GM06990 (cell line): ENCODE measurements at regions not wholly inside any gene's neighbourhood (a gene's known extent, or its start where the extent isn't known, plus 50 kb on each side); places are given as distances from the start of the nearest gene placed in this dataset.

Experiments used
- DNase-seq: peaks from one replicate; pipeline ENCODE4 v3.0.0-alpha.2; 2011; ENCODE audit not compliant: insufficient read length; ENCODE audit errors: extremely low read depth
- H3K27me3 ChIP-seq: replicated peaks from 2 replicates; pipeline ENCODE4 v1.6.0; 2011; ENCODE audit warnings: low read length; ENCODE audit not compliant: control insufficient read depth, insufficient read depth
- H3K36me3 ChIP-seq: 2 replicates; pipeline ENCODE4 v1.5.1; 2011; ENCODE audit warnings: low read length; ENCODE audit not compliant: control insufficient read depth, insufficient read depth
- H3K4me3 ChIP-seq: replicated peaks from 2 replicates; pipeline ENCODE4 v1.5.1; 2011; ENCODE audit warnings: low read depth, mild to moderate bottlenecking, control low read depth, low read length
- TF ChIP-seq, protein P1 (sequence below): IDR thresholded peaks from 2 replicates; pipeline ENCODE4 v1.5.1; 2011; ENCODE audit warnings: low read length, control low read depth, mild to moderate bottlenecking, inconsistent platforms; ENCODE audit not compliant: insufficient read depth, poor library complexity, severe bottlenecking

DNA sequence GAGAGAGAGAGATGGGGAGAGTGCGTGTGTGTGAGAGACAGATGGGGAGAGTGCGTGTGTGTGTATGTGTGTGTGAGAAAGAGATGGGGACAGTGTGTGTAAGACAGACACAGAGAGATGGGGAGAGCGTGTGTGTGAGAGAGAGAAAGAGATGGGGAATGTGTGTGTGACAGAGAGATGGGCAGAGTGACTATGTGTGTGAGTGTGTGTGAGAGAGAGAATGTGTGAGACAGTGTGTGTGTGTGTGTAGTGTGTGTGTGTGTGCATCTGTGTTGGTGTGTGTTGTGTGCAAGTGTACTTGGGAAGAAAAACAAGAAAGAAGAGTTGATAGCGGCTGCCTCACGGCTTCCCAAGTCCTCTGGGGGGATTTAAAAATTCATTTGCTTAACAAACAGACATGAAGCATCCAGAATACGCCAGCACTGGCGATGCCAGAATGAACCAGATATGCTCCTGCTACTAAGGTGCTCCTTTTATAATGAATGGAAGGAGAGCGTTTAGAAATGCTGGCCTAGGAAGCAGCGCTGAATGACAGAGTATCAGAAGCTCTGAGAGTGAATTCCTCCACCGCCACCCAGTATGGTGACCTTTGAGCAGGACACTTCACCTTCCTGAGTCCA is 186.1 kb upstream of the TSC22D2 start:
- Histone ChIP-seq H3K36me3 (no peaks in the 10 kb centered on the region), H3K27me3 (peaks cover 1% of the 10 kb centered on the region; the same call in 1 of the 2 replicates), H3K4me3 (no peak overlapping the region)
- DNase-seq, result no peak
- TF ChIP-seq, protein P1, sequence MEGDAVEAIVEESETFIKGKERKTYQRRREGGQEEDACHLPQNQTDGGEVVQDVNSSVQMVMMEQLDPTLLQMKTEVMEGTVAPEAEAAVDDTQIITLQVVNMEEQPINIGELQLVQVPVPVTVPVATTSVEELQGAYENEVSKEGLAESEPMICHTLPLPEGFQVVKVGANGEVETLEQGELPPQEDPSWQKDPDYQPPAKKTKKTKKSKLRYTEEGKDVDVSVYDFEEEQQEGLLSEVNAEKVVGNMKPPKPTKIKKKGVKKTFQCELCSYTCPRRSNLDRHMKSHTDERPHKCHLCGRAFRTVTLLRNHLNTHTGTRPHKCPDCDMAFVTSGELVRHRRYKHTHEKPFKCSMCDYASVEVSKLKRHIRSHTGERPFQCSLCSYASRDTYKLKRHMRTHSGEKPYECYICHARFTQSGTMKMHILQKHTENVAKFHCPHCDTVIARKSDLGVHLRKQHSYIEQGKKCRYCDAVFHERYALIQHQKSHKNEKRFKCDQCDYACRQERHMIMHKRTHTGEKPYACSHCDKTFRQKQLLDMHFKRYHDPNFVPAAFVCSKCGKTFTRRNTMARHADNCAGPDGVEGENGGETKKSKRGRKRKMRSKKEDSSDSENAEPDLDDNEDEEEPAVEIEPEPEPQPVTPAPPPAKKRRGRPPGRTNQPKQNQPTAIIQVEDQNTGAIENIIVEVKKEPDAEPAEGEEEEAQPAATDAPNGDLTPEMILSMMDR, result no peak

DNA sequence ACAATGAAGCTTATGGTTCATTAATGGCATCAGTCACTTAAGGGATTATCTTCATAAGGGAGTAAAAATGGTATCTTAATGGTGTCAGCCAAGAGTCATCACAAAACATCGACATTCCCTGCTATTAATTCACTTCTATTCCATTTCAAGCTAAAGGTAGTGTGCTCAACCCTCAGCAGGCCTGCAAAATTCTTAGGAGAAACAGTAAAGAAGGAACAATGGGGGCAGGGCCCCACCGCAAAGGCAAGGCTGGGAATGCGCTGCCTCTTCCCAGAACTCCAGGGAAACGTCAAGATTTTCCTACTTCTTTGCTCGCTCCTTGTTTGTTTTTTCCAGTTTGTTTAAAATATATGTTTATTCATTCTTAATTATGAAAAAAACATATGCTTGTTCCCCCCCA is 187.3 kb upstream of the TSC22D2 start:
- H3K27me3 ChIP-seq, result peaks cover 1% of the 10 kb centered on the region; the same call in 1 of the 2 replicates
- DNase-seq, result no peak
- H3K4me3 ChIP-seq, result no peak overlapping the region
- no peaks in the 10 kb centered on the region for H3K36me3 ChIP-seq
- TF ChIP-seq, protein P1, result no peak

DNA sequence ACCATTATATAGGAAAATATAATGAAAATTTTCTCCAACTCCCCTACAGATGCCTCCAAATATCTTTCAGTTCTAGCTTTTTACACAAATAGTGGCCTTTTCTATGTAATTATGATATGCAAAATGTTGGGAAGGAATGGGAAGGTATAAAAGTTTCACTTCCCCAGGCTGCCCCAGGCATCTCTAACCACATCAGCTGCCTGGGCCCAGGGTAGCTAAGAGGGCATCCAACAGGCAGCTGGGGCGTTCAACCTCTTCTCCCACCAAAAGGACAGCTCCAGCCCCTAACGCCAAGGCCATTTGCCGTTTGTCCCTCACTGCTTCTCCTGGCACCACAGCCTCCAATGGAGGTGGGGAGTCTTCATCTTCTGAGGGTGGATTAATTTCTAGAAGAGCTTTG is 188.1 kb upstream of the TSC22D2 start:
- no peaks in the 10 kb centered on the region for H3K36me3 ChIP-seq
- H3K4me3 ChIP-seq, result no peak overlapping the region
- no peaks in the 10 kb centered on the region for H3K27me3 ChIP-seq
- no peak for DNase-seq
- TF ChIP-seq, protein P1, result no peak

DNA sequence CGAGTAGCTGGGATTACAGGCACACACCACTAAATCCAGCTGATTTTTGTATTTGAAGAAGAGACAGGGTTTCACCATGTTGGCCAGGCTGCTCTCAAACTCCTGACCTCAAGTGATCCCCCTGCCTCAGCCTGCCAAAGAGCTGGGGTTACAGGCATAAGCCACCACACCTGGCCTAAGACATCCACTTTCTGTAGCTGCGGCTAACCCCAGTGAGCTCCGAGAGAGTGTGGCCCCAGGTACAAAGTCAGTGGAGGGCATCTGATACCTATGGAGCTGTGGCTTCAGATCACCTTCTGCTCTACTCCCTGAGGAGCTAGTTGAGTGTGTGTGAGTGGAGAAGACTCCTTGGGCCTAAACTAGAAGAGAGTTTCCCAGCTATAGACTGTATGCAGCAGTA is 189.3 kb upstream of the TSC22D2 start:
- Histone ChIP-seq H3K36me3 (no peaks in the 10 kb centered on the region), H3K4me3 (no peak overlapping the region), H3K27me3 (no peaks in the 10 kb centered on the region)
- TF ChIP-seq, protein P1, result no peak
- no peak for DNase-seq

GRCh38 chr3:150218236-150218635 is 189.9 kb upstream of the TSC22D2 start:
- no peak for DNase-seq
- TF ChIP-seq, protein P1, result no peak
- no peaks in the 10 kb centered on the region for H3K36me3 ChIP-seq
- H3K27me3 ChIP-seq, result no peaks in the 10 kb centered on the region
- H3K4me3 ChIP-seq, result no peak overlapping the region

GRCh38 chr3:150217691-150218090 is 190.4 kb upstream of the TSC22D2 start:
- H3K36me3 ChIP-seq, result no peaks in the 10 kb centered on the region
- H3K4me3 ChIP-seq, result no peak overlapping the region
- TF ChIP-seq, protein P1, result no peak
- DNase-seq, result no peak
- H3K27me3 ChIP-seq, result no peaks in the 10 kb centered on the region
